Endothelial cell of umbilical vein (primary cell): ENCODE measurements at regions not wholly inside any gene's neighbourhood (a gene's known extent, or its start where the extent isn't known, plus 50 kb on each side); places are given as distances from the start of the nearest gene placed in this dataset.

Source experiments
- BruUV-seq: library from RNA; stranded (reverse); fragments of 400-500 nt; replicated peaks from 2 replicates; lab custom pipeline; 2021; lab: Mats Ljungman, UMichigan
- CTCF ChIA-PET: fragments of 300-600, 350-600 bp; sonication (Branson Sonifier 250); formaldehyde crosslinking; loops from one replicate; lab custom pipeline; 2021; ENCODE audit warnings: antibody characterized with exemption, inconsistent platforms; lab: Charles Lee
- POLR2A ChIA-PET: fragments of 300-600, 350-600 bp; sonication (Branson Sonifier 250); formaldehyde crosslinking; loops from one replicate; lab custom pipeline; 2021; ENCODE audit warnings: antibody characterized with exemption, inconsistent platforms; lab: Charles Lee
- DNase-seq: peaks from one replicate; pipeline ENCODE4 v3.0.0-alpha.2; 2011; ENCODE audit warnings: low read depth, low spot score
- FAIRE-seq: peaks from 2 replicates; lab custom pipeline; 2011; peaks lifted over from hg19 to GRCh38; lab: Jason Lieb, UNC
- H2AFZ ChIP-seq: 2 replicates; pipeline ENCODE4 v1.6.0; 2012; ENCODE audit warnings: low read depth, low read length, control low read depth, inconsistent platforms
- H3K27ac ChIP-seq: 2 replicates; pipeline ENCODE4 v1.5.1; 2011; ENCODE audit warnings: low read depth, mild to moderate bottlenecking, control low read depth, low read length, moderate library complexity; ENCODE audit not compliant: insufficient read depth
- H3K27me3 ChIP-seq, 2 experiments: 2 replicates each; pipeline versions ENCODE4 v1.6.0 to v1.6.1; 2011; ENCODE audit warnings: low read length in 2 of 2, mixed read lengths in 1 of 2; ENCODE audit not compliant: control insufficient read depth in 2 of 2, insufficient read depth in 2 of 2
- H3K36me3 ChIP-seq, 2 experiments: 2 replicates in 1 of 2; 3 replicates in 1 of 2; pipeline ENCODE4 v1.5.1; 2011; ENCODE audit warnings: low read length in 2 of 2, mild to moderate bottlenecking in 1 of 2, moderate library complexity in 1 of 2; ENCODE audit not compliant: control insufficient read depth in 2 of 2, insufficient read depth in 2 of 2; ENCODE audit errors: extremely low read depth in 1 of 2
- H3K4me1 ChIP-seq: 3 replicates; pipeline ENCODE4 v1.5.1; 2011; ENCODE audit warnings: mild to moderate bottlenecking, low read length; ENCODE audit not compliant: control insufficient read depth, insufficient read depth; ENCODE audit errors: extremely low read depth
- H3K4me2 ChIP-seq: 2 replicates; pipeline ENCODE4 v1.6.1; 2011; ENCODE audit warnings: low read length, control low read depth, mixed read lengths; ENCODE audit not compliant: insufficient read depth
- H3K4me3 ChIP-seq, 3 experiments: fragments of 200-600 bp in 1 of 3; sonication (generic), shearing (Covaris generic) in 1 of 3; replicated peaks in 1 of 3; 2 replicates each; pipeline ENCODE4 v1.5.1; 2011 to 2016; ENCODE audit warnings: control low read depth in 3 of 3, low read length in 3 of 3, mild to moderate bottlenecking in 2 of 3, inconsistent platforms in 1 of 3, low read depth in 1 of 3, moderate library complexity in 1 of 3; ENCODE audit not compliant: insufficient read depth in 1 of 3
- H3K79me2 ChIP-seq: 2 replicates; pipeline ENCODE4 v1.6.0; 2012; ENCODE audit warnings: low read length, inconsistent platforms; ENCODE audit not compliant: control insufficient read depth, insufficient read depth
- H3K9ac ChIP-seq: replicated peaks from 2 replicates; pipeline ENCODE3; 2011; ENCODE audit warnings: low read length, control low read depth; ENCODE audit not compliant: insufficient read depth; ENCODE audit errors: extremely low read depth
- H3K9me1 ChIP-seq: replicated peaks from 3 replicates; pipeline ENCODE4 v1.6.0; 2011; ENCODE audit warnings: mild to moderate bottlenecking, low read length; ENCODE audit not compliant: control insufficient read depth, insufficient read depth; ENCODE audit errors: extremely low read depth
- H3K9me3 ChIP-seq: replicated peaks from 2 replicates; pipeline ENCODE4 v1.5.1; 2012; ENCODE audit warnings: low read length, inconsistent platforms; ENCODE audit not compliant: control insufficient read depth, insufficient read depth
- H4K20me1 ChIP-seq: replicated peaks from 2 replicates; pipeline ENCODE3; 2011; ENCODE audit warnings: mild to moderate bottlenecking, low read length; ENCODE audit not compliant: control insufficient read depth, insufficient read depth; ENCODE audit errors: extremely low read depth
- CTCF ChIP-seq, 2 donors: IDR thresholded peaks; 1 replicate in 1 of 2; 2 replicates in 1 of 2; pipeline ENCODE4 v1.5.1; 2011; ENCODE audit warnings: low read length in 2 of 2, mild to moderate bottlenecking in 2 of 2, moderate library complexity in 2 of 2, control low read depth in 1 of 2, inconsistent platforms in 1 of 2, low read depth in 1 of 2; ENCODE audit not compliant: insufficient read depth in 1 of 2; ENCODE audit errors: extremely low read depth in 1 of 2
- EZH2 ChIP-seq: IDR thresholded peaks from 2 replicates; pipeline ENCODE4 v1.6.1; 2012; ENCODE audit warnings: borderline replicate concordance, low read depth, mild to moderate bottlenecking, moderate library complexity, low read length, inconsistent platforms; ENCODE audit not compliant: severe bottlenecking
- FOS ChIP-seq: IDR thresholded peaks from 2 replicates; pipeline ENCODE4 v1.6.1; 2011; ENCODE audit warnings: mild to moderate bottlenecking, low read length, moderate library complexity, borderline replicate concordance; ENCODE audit not compliant: insufficient read depth
- GATA2 ChIP-seq: IDR thresholded peaks from 2 replicates; pipeline ENCODE4 v1.7.0; 2011; ENCODE audit warnings: low read depth, mild to moderate bottlenecking, moderate library complexity, mixed read lengths, low read length; ENCODE audit not compliant: insufficient read length, insufficient read depth
- JUN ChIP-seq: IDR thresholded peaks from 2 replicates; pipeline ENCODE4 v1.6.1; 2011; ENCODE audit warnings: borderline replicate concordance, low read depth; ENCODE audit not compliant: insufficient read length, insufficient read depth
- MAX ChIP-seq: IDR thresholded peaks from 2 replicates; pipeline ENCODE4 v1.6.1; 2011; ENCODE audit not compliant: insufficient read depth, insufficient read length
- MYC ChIP-seq: IDR thresholded peaks from one replicate; pipeline ENCODE4 v1.6.1; 2011; ENCODE audit warnings: mild to moderate bottlenecking, low read depth, low read length
- POLR2A ChIP-seq: IDR thresholded peaks from 2 replicates; pipeline ENCODE4 v1.6.1; 2012; ENCODE audit warnings: low read depth, mild to moderate bottlenecking, control low read depth, low read length
- POLR2AphosphoS5 ChIP-seq: IDR thresholded peaks from 2 replicates; pipeline ENCODE4 v1.6.1; 2012; ENCODE audit warnings: low read depth, mild to moderate bottlenecking, control low read depth, low read length, moderate library complexity; ENCODE audit not compliant: insufficient read depth
- dilution Hi-C: fragments of 300-500 bp; cut with MboI; formaldehyde crosslinking; loops from one replicate; pipeline ENCODE4 v1.15.0; 2019; ENCODE audit warnings: low sequenced_read_pairs; ENCODE audit not compliant: extremely low pct_ligation_motif_present
- intact Hi-C: fragments of 100-400 bp; cut with micrococcal nuclease; formaldehyde crosslinking; loops from one replicate; pipeline ENCODE4 v1.10.0; 2022
- small RNA-seq: library from RNA; depleted of rRNA; stranded (forward); fragments of <200 nt; gene quantifications from one replicate; pipeline ENCODE3, GENCODE V24; 2012; ENCODE audit warnings: low replicate concordance, low read depth; ENCODE audit not compliant: insufficient read depth, insufficient read length

GRCh38 chr18:57301573-57302559 is 50.5 kb upstream of the ST8SIA3 start:
- FAIRE-seq (no peak), DNase-seq (no peak)
- Histone ChIP-seq H3K27me3 (no peaks in the 10 kb centered on the region), H4K20me1 (no peaks in the 10 kb centered on the region), H3K79me2 (no peaks in the 10 kb centered on the region), H3K4me3 (no peak overlapping the region), H3K9ac (no peak overlapping the region), H2AFZ (no peak overlapping the region), H3K4me1 (no peaks in the 10 kb centered on the region), H3K4me2 (no peak overlapping the region), H3K9me1 (no peaks in the 10 kb centered on the region), H3K27ac (no peak overlapping the region), H3K36me3 (no peaks in the 10 kb centered on the region), H3K9me3 (no peaks in the 10 kb centered on the region)
- ChIA-PET CTCF (no interaction called here), POLR2A (no interaction called here)
- intact Hi-C loops = no loop called here
- no TSS peak for BruUV-seq
- dilution Hi-C loops = no loop called here
- TF ChIP-seq MAX = no peak
- TF ChIP-seq POLR2AphosphoS5 = no peak
- TF ChIP-seq GATA2 = no peak
- no peak for TF ChIP-seq JUN
- no peak for TF ChIP-seq MYC
- no peak for TF ChIP-seq FOS
- TF ChIP-seq CTCF (IDR thresholded peaks at IDR 0.05; ENCODE audit: extremely low read depth in 1 of 2, insufficient read depth in 1 of 2, low read depth in 1 of 2, low read length in 2 of 2) = no peak
- no peak for TF ChIP-seq EZH2
- TF ChIP-seq POLR2A = no peak

Small RNA genes lying in the stretch of these regions (small RNA-seq; reads per million reads assigned to genes)
- gene RNU6-737P = 0.88 reads per million
